BE2C (cell line): ENCODE measurements at regions not wholly inside any gene's neighbourhood (a gene's known extent, or its start where the extent isn't known, plus 50 kb on each side); places are given as distances from the start of the nearest gene placed in this dataset.

Experiments
- DNase-seq: peaks from one replicate; pipeline ENCODE4 v3.0.0-alpha.2; 2020
- H3K27me3 ChIP-seq: fragments of 250-450 bp; sonication (Bioruptor Pico); 2 replicates; pipeline ENCODE4 v1.5.1; 2020; ENCODE audit warnings: mild to moderate bottlenecking
- H3K36me3 ChIP-seq: fragments of 250-450 bp; sonication (Bioruptor Pico); 2 replicates; pipeline ENCODE4 v1.5.1; 2020; ENCODE audit warnings: mild to moderate bottlenecking
- H3K4me1 ChIP-seq: fragments of 250-450 bp; sonication (Bioruptor Pico); 2 replicates; pipeline ENCODE4 v1.5.1; 2020
- H3K4me3 ChIP-seq: 2 replicates; pipeline ENCODE4 v1.5.1; 2011; ENCODE audit warnings: low read depth, low read length
- H3K9me3 ChIP-seq: fragments of 250-450 bp; sonication (Bioruptor Pico); 2 replicates; pipeline ENCODE4 v1.5.1; 2020
- CTCF ChIP-seq: IDR thresholded peaks from 2 replicates; pipeline ENCODE4 v1.5.1; 2012; ENCODE audit warnings: mild to moderate bottlenecking, low read depth, low read length

- Histone ChIP-seq H3K9me3 (no peaks in the 10 kb centered on the region), H3K4me1 (no peaks in the 10 kb centered on the region), H3K4me3 (no peak overlapping the region), H3K36me3 (no peaks in the 10 kb centered on the region), H3K27me3 (no peaks in the 10 kb centered on the region)
- no peak for TF ChIP-seq CTCF
- DNase-seq = no peak
These were observed 131.9 kb upstream of the KCNJ6 start for GRCh38 chr21:38048167-38048566.

GRCh38 chr21:38054334-38054733 is 138.1 kb upstream of the KCNJ6 start:
- H3K4me1 ChIP-seq = no peaks in the 10 kb centered on the region
- H3K9me3 ChIP-seq = no peaks in the 10 kb centered on the region
- DNase-seq = no peak
- no peak overlapping the region for H3K4me3 ChIP-seq
- H3K36me3 ChIP-seq = no peaks in the 10 kb centered on the region
- no peaks in the 10 kb centered on the region for H3K27me3 ChIP-seq
- no peak for TF ChIP-seq CTCF

GRCh38 chr21:38056481-38056880 is 140.2 kb upstream of the KCNJ6 start:
- Histone ChIP-seq H3K4me1 (no peaks in the 10 kb centered on the region), H3K27me3 (no peaks in the 10 kb centered on the region), H3K4me3 (no peak overlapping the region), H3K36me3 (no peaks in the 10 kb centered on the region), H3K9me3 (no peaks in the 10 kb centered on the region)
- DNase-seq = no peak
- TF ChIP-seq CTCF = no peak

GRCh38 chr21:38057626-38058025 is 141.4 kb upstream of the KCNJ6 start:
- no peaks in the 10 kb centered on the region for H3K36me3 ChIP-seq
- TF ChIP-seq CTCF = no peak
- no peak for DNase-seq
- H3K4me3 ChIP-seq = no peak overlapping the region
- no peaks in the 10 kb centered on the region for H3K27me3 ChIP-seq
- H3K9me3 ChIP-seq = no peaks in the 10 kb centered on the region
- no peaks in the 10 kb centered on the region for H3K4me1 ChIP-seq

GRCh38 chr21:38060533-38060932 is 144.3 kb upstream of the KCNJ6 start:
- Histone ChIP-seq H3K27me3 (no peaks in the 10 kb centered on the region), H3K4me3 (no peak overlapping the region), H3K4me1 (no peaks in the 10 kb centered on the region), H3K9me3 (no peaks in the 10 kb centered on the region), H3K36me3 (no peaks in the 10 kb centered on the region)
- TF ChIP-seq CTCF = no peak
- DNase-seq = no peak

GRCh38 chr21:38067086-38067739 is 151.0 kb upstream of the KCNJ6 start:
- Histone ChIP-seq H3K36me3 (no peaks in the 10 kb centered on the region), H3K9me3 (no peaks in the 10 kb centered on the region), H3K4me1 (no peaks in the 10 kb centered on the region), H3K4me3 (no peak overlapping the region), H3K27me3 (no peaks in the 10 kb centered on the region)
- no peak for DNase-seq
- TF ChIP-seq CTCF = no peak
